HG03439 (cell line): ENCODE measurements at regions not wholly inside any gene's neighbourhood (a gene's known extent, or its start where the extent isn't known, plus 50 kb on each side); places are given as distances from the start of the nearest gene placed in this dataset.

Source experiments
- ATAC-seq: cut with Tn5 transposase; IDR thresholded peaks from one replicate; pipeline ENCODE4 v1.9.1; 2021; ENCODE audit warnings: mild to moderate bottlenecking, moderate library complexity; ENCODE audit not compliant: unreplicated experiment

DNA sequence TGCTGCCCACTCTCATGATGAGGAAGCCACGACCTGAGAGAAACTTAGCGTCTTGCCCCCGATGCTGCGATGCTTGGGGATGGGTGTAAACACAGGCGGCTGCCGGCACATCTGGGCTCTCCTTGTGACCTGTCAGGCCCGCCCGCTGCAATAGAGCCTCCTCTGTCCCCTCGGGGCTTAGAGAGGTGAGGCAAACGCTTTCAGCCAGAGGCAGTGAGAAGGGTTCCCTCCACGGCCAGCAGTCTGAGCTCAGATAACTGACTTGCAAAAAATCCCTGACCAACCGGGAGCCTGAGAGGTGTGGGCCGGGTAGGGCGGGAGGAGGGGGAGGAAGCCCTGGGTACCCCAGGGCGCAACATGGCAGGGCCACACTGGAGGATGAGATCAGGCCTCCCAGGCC, 260.6 kb downstream of the C16orf95 start:
- ATAC-seq = no peak

DNA sequence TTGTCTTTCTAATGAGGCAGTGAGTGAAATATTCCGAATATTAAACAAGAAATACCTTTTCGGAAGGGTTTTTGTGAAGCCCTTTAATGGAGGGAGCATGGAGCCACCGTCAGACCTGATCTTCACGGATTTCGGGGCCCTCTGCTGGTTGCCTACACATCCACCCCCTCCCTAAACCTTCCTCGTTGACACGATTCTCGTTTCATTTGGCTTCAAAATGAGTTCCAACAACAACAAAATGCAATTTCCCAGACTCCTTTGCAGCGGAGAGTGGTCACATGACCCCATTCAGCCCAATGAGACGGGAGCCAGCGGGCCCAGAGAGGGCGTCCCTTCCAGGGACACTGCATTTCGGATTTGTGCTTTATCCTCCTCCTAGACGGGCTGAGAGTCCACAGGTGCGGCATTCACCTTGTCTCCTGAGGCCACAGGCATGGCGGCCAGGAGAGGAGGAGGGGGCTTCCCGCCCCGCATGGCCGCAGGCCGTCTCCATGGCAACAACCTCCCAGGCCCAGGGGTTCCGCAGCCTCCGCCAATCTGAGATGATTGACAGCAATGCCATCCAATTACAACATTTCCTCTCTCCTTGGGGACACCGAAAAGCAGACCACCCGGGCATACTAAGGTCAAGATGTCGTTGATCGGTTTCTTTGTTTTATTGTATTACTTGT, 259.8 kb downstream of the C16orf95 start:
- ATAC-seq = no peak

DNA sequence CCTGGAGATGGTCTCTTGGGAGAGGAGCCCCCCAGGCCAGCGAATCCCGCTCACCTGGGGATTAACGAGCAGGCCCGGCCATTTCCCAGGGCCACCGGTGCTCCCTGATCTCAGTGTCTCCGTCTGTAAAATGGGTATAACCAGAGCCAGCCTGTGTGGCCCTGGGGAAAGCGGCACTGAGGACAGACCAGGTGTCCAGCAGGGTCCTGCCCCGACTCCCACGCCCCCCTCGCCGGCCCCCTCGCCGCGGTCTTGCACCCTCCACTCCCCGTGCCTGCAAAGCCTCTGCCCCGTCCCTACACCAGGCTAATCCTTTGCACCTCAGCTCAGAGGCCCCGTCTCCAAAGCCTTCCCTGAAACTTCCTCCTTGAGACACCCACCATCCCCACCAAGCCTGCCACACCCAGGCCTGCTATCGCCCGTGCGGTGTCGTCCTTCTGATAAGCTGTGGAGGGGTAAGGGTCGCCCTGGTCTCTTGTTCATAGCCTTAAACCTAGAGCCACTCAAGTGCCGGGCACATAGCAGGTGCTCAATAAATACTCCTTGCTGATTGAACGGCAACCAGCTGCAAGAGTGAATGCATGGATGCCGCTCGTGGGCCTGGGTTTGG, 259.1 kb downstream of the C16orf95 start:
- no peak for ATAC-seq

DNA sequence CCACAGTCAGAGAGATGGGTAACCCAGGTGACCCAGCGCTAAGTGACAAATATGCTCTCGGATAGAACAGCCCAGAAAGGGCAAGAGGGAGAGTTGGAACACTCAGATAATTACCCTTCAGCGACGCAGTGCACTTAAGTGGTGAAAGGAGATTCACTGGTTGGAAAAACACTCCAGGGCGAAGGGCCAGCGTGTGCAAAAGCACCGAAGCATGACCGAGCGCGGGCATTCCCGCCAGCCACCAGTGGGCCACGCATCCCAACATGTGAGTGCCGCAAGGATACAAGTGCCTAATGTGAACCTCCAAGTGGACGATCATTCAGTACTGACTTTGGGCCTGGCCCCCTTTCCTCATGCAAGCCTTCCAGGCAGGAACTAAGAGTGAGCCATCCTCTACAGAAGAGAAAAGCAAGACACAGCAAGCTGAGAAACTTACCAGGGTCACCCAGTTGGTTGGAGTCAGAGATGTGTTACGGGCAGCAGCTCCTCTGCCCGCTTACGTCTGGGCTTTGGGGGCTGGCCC, 258.4 kb downstream of the C16orf95 start:
- no peak for ATAC-seq

DNA sequence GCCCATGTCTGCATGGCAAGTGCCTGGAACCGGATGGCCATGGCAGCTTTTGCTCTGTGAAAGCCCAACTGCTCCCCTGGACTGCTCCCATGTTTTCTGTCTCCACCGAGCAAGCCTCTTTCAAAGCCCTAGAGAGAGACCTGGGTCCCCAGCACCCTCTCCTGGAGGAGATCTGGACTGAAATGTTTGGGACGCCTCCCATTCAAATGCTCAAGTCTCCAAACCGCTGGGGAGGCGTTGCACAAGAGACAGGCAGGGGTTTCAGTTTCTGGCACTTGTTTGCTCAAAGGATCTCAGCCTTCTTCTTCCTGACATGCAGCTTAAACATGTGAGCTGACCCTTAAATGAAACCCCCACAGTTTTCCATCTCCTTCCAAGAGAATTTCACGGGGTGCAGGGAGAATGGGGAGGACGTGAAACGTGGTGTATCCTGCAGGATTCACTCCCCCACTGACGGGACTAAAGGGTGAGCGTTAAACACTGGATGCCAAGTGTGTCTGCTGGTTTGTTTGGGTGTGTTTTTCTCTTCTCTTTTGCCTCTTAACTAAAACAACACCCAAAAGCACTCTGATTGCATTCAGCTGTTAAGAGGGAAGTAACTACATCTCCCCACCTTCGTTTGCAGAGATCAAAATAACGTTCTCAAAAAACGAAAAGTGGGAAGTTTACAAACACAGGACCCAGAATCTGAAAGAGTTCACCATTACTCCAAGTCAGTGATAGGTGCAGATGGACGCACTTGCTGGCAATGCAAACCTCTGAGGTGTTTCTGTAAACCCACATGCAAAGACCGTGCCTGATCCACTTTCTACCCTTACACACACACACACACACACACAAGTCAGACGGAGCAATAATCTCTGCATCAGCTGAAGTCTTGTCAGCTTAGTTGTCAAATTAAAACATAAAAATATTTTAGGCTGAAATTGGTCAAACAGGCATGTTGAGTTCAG, 256.9 kb downstream of the C16orf95 start:
- ATAC-seq = no peak

DNA sequence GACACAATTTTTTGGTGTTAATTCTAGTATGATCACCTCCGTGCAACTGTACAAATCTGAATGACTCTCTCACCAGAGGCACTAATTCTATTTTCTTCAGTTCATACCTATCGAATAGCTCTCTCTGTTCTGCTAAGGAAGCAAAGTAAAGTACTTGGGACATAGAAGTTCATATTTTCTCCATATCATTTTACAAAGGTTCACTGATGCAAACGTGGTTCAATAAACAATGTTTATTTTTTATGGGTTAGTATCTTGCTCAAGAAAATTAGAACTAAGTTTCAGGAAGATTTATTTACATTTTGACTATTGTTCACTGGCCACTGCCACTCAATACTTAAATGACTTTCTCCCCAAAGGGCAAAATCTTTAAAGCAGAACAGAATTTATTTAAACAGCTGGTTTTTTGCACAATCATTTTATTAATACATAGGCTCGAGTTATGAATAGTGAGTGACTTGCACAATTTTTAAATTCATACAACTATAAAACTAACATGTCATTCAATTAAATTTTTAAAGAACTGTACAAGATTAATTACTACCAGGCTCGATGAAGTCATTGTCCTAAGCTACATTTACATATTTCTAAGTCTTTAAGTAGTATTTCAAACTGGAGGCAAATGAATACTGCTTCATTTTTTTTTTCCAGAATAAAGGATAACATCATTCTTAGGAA, 255.8 kb downstream of the C16orf95 start:
- no peak for ATAC-seq

DNA sequence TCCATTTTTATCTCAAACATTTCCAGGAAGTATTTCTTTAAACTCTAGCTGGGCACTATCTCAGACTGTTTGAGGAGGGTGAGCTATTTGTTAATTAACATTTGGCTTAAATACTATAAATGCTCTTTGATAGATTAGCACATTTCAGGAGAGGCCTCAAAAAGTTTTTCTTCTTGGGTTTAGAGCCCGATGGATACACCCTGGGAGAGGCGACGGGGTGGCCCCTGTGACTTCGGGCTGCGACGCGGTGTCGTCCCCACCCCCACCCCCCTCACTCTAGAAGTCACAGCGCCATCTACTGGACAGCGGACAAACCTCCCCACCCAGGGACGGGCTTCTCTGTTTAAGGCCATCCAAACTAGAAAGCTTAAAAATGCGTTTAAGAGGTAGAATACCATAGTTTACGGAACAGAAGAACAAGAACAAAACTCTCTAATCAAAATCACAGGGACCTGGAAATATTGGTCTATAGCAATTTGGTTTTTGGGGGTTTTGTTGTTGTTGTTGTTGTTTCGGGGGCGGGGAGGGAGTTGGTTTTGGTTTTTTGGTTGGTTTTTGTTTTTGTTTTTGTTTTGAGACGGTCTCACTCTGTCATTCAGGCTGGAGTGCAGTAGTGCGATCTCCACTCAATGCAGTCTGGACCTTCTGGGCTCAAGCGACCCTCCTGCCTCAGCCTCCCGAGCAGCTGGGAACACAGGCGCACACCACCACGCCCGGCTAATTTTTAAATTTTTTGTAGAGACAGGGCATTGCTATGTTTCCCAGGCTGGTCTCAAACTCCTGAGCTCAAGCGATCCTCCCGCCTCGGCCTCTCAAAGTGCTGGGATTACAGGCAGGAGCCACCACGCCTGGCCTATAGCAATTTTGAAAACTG, 254.4 kb downstream of the C16orf95 start:
- ATAC-seq = no peak

DNA sequence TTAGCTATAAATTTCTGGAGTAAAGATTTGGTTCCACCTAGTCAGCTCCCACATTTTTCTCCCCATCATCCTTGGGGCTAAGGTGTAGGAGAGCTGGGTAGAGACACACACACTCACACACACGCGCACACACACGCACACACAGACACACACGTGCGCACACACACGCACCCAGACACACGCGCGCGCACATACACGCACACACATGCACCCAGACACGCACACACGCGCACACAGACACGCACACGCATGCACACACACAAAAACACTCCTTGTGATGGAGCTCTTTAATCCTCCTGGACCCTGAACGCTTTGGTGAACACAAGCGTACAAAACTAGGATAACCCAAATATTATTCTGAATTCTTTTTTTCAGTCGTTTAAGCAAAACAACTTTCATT, 253.6 kb downstream of the C16orf95 start:
- ATAC-seq = no peak

DNA sequence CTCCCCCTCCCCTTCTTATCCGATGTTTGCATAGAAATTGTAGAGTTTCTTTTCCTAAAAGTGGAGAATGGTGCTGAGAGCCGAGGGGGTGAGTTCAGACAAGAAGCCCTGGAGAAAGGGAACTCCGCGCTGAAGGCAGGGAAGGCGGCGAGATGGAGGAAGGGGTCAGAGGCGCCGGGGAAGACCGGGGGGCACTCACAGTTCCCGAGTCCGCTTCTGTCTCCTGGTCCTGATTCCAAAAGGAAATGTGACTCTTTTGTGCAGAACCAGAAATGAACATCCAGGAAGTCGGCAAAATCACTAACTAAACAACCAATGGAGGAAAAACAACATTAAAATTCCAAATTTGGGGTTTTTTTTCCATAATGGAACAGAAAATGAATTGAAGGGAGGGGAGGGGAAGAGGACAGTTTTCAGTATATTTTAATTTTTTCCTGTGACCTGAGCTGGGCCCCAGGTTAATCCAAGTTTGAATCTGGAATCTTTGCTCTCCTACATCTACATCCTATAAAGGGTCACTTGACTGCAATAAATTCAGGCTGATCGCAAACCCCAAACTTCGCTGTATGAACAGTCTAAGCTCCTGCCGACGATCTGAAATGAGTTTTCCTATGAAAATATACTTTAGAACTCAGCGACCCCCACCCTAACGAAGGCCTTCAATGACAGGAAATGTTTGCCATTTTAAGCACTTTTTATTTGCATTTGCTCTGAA, 252.3 kb downstream of the C16orf95 start:
- ATAC-seq = no peak

DNA sequence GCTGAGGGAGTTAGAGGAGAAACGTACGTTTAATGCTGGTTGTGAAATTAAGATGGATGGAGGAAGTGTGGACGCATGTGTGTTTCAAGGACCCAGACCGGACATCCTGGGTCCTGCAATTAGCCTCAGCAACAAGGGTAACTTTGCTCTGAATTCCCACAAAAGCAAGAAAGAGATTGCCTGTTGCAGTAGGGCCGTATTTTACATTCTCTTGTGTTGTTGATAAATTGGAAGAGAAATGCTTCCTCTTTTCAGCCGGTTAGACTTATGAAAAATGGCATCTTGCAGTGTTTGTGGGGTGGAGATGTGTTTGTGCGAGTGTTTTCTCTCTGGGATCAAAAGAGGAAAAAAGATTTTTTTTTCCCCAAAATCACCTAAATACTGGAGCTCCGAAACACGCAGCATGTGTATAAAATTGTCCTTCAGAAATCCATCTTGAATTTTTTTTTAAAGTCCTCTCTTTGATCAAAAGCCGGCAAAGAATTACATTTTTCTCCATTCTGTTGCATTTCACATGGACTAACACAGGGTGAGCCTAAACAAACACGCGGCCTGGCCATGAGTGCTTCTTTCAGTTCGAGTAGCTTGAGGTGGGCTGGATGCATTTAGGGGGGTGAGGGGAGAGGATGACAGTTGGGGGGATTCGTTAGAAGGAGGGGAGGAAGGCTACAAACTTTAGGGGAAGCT, 251.6 kb downstream of the C16orf95 start:
- no peak for ATAC-seq

DNA sequence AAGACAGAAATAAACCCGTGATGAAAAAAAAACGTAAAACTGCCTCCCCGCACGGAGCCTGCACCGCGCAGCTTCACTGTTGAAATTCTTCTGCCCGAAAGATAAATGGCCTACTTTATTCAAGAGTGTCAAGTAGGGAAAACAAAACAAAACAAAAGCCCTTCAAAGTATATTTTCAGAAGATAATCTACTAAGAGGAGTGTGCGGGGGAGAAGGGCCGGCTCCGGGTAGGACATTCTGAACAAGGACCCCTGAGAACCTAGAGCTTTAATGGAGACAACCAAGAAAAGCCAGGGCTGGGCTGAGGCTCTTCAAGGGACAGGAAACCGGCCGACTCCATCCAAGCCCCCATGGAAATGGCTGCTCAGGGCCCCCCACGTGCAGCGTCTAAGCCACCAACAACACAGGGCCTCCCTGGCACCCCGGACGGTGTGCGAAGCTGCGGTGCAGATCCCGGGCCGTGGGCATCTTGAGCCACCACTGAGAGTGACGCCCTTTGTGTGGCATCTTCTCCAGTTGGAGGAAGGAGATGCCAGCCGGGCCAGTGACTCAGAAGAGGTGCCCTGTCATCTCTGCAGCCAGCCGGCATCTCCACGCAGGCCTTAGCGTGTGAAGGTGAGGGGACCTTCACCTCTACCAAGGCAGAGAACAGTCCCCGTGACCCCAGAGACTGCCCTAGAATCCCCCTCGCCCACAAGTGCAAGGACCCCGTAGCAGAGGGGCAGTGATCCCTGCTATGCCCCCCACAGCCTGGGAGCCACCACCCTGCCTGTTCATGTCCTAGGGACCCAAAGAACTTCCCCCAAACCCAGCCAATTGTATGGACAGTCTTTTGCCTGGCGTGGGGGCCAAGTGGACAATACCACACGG, 250.8 kb downstream of the C16orf95 start:
- no peak for ATAC-seq

DNA sequence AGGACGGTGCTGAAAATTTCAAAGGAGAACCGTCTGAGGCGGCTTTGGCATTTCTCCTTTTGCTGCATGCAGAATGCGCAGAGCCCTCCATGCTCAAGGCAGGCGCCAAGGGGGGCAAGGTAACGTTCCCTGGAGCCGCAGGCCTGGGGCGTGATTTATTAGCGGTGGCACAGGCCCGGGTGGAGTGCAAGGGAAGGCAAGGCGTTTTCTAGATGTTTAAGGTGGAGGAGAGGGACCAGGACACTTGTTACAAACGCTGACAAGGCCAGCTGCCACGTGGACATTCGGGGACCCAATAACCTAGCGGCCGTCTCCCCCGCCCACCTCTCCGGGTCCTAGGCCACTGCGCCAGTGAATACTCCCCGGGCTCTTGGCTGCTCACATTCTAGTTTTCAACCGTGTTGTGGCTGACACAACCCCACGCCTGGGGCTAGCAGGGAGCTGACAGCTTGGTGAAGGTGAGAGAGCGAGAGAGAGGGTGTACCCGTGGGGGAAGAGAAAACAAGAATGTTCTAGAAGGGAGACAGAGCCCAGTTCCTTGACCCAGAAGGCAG, 250.1 kb downstream of the C16orf95 start:
- no peak for ATAC-seq

DNA sequence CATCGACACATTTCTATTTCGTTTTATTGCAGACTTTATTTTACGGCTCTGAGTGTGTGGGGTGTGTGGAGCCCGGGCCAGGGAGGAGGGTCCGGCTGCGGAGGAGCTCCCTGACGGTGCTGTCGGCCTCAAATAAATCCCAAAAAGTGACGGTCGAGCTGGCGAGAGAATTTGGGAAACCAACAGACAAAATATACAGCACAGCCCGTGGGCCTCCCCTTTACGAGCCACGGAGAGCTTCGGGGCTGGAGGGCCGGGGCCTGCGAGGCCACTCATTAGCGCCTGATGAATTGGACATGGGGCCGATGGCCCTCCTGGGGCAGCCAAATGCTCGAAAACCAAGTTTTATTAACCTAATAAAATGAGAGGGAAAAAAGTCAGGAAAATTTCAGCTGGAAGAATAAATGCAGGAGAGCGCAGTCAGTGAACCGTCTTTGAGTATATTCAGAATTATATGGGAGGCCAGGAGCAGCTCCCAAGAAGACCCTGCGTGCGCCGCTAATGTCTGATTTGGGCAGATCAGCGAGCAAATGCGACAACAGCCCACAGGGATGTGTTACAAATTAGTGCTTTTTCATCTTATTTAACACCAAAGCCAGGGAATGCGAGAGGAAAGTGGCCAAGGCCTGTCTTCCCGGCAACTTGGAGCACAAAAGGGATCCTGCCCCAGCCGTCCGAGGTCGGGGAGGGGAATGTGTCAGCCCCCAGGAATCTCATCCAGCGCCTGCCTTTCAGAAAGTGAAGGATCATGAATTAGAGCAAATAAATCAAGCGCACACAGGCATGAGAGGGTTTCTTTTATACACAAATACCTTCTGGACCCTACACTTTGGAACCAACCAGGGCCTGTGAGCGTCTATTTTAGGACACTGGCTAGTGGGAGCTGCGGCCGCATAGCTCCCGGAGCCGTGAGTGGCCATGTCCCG, 249.1 kb downstream of the C16orf95 start:
- no peak for ATAC-seq

DNA sequence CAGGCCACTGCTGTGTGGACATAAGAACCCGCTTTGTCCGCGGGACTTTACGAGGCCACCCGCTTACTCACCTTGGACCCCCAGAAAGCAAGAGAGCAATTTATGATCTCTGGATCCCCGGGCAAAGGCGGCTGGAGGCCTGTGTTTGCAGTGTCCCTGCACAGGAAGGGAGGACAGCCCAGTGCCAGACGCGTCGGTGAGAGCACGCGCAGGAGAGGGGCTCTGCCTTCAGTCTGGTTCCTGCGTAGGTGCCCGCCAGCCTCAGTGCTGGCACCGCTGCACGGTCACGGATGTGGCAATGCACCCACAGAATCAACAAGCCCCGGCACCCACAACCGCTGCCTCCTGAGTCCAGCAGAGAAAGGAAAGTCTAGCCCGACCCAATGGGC, 248.4 kb downstream of the C16orf95 start:
- no peak for ATAC-seq

DNA sequence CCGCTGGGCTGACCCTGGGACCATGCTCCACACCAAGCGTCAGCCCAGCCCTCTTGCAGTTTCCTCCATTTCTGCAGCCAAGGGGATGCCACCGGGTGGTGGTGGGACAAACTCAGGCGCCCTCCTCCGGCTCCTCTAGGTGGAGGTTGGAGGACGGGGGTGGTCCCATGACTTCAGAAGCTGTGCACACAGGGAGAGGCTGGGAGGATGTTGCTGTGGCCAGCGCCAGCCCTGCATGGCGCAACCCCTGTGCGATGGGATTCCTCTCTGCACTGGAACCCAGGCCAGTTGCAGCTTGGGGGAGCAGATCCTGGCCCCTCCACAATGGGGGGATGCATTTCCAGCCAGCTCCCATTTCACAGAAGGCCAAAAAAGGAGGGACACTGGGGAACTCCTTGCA, 246.5 kb downstream of the C16orf95 start:
- no peak for ATAC-seq

DNA sequence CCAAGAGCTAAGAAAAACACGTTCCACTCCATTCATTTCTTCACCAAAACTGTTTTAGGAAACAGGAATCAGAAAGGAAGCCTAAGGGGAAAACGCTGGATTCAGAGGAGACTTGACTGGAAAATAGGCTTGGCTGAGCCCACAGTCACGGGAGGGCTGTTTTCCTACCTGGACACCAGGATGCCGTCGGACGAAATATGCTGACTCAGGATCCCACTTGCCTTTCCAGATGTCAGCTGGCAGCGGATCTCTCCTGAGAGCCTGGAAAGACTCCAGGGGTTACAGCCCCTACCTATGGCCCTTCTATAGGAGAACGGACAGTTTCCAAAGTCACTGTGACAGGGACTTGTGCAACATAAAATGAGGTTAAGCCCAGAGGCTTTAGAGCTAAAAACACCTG, 245.1 kb downstream of the C16orf95 start:
- ATAC-seq = no peak
